ENCODE measurements at regions not wholly inside any gene's neighbourhood (a gene's known extent, or its start where the extent isn't known, plus 50 kb on each side); places are given as distances from the start of the nearest gene placed in this dataset.

GRCh38 chr18:1294229-1294628, 389.6 kb downstream of the ADCYAP1 start:
- Histone ChIP-seq H3K4me1 (peaks cover 6% of the 10 kb centered on the region; the same call in 1 of the 2 replicates), H3K36me3 (ENCODE audit: control insufficient read depth, insufficient read depth, low read length) (no peaks in the 10 kb centered on the region), H3K27me3 (replicated peaks; ENCODE audit: control insufficient read depth, insufficient read depth, low read length) (no peaks in the 10 kb centered on the region), H3K9me3 (no peaks in the 10 kb centered on the region), H3K4me3 (ENCODE audit: low read depth, low read length) (no peak overlapping the region)
- Mint-ChIP-seq H3K36me3 (ENCODE audit: insufficient read depth, unreplicated experiment) (no peaks in the 10 kb centered on the region), H3K27me3 (ENCODE audit: insufficient read depth, unreplicated experiment) (no peaks in the 10 kb centered on the region), H3K9me3 (ENCODE audit: unreplicated experiment) (no peaks in the 10 kb centered on the region), H3K4me3 (ENCODE audit: unreplicated experiment) (no peak overlapping the region), H3K4me1 (ENCODE audit: low read depth, unreplicated experiment) (no peaks in the 10 kb centered on the region), H3K27ac (ENCODE audit: unreplicated experiment) (no peak overlapping the region)
- intact Hi-C loops (cut with micrococcal nuclease; ENCODE audit: unreplicated experiment) = no loop called here
- no peak for TF ChIP-seq CTCF (IDR thresholded peaks at IDR 0.05; ENCODE audit: insufficient read depth in 1 of 2, low read depth in 1 of 2, low read length in 1 of 2, severe bottlenecking in 1 of 2, unreplicated experiment in 1 of 2)
- BruUV-seq (replicated peaks) = no TSS peak
- ChIA-PET CTCF (no interaction called here), POLR2A (no interaction called here)
- DNase-seq = peak in 1 of 2 experiments; percentile 13

- no peak overlapping the region for H3K4me3 Mint-ChIP-seq (ENCODE audit: unreplicated experiment)
- Histone ChIP-seq H3K36me3 (ENCODE audit: control insufficient read depth, insufficient read depth, low read length) (no peaks in the 10 kb centered on the region), H3K4me1 (peaks cover 6% of the 10 kb centered on the region; the same call in 1 of the 2 replicates), H3K27me3 (replicated peaks; ENCODE audit: control insufficient read depth, insufficient read depth, low read length) (no peaks in the 10 kb centered on the region), H3K4me3 (ENCODE audit: low read depth, low read length) (no peak overlapping the region), H3K9me3 (no peaks in the 10 kb centered on the region)
- no peaks in the 10 kb centered on the region for H3K9me3 Mint-ChIP-seq (ENCODE audit: unreplicated experiment)
- no TSS peak for BruUV-seq (replicated peaks)
- no peaks in the 10 kb centered on the region for H3K36me3 Mint-ChIP-seq (ENCODE audit: insufficient read depth, unreplicated experiment)
- TF ChIP-seq CTCF (IDR thresholded peaks at IDR 0.05; ENCODE audit: insufficient read depth in 1 of 2, low read depth in 1 of 2, low read length in 1 of 2, severe bottlenecking in 1 of 2, unreplicated experiment in 1 of 2) = no peak
- no peak overlapping the region for H3K27ac Mint-ChIP-seq (ENCODE audit: unreplicated experiment)
- POLR2A ChIA-PET = no interaction called here
- no peaks in the 10 kb centered on the region for H3K27me3 Mint-ChIP-seq (ENCODE audit: insufficient read depth, unreplicated experiment)
- H3K4me1 Mint-ChIP-seq (ENCODE audit: low read depth, unreplicated experiment) = no peaks in the 10 kb centered on the region
- CTCF ChIA-PET = no interaction called here
- no peak for DNase-seq
- intact Hi-C loops (cut with micrococcal nuclease; ENCODE audit: unreplicated experiment) = no loop called here
Measured at GRCh38 chr18:1296237-1296636, 391.6 kb downstream of the ADCYAP1 start.

GRCh38 chr18:1302861-1303260, 398.2 kb downstream of the ADCYAP1 start:
- Histone ChIP-seq H3K4me1 (no peaks in the 10 kb centered on the region), H3K36me3 (ENCODE audit: control insufficient read depth, insufficient read depth, low read length) (no peaks in the 10 kb centered on the region), H3K27me3 (replicated peaks; ENCODE audit: control insufficient read depth, insufficient read depth, low read length) (no peaks in the 10 kb centered on the region; the same call in none of the 2 replicates), H3K9me3 (no peaks in the 10 kb centered on the region), H3K4me3 (ENCODE audit: low read depth, low read length) (no peak overlapping the region)
- no peaks in the 10 kb centered on the region for H3K36me3 Mint-ChIP-seq (ENCODE audit: insufficient read depth, unreplicated experiment)
- no peak for DNase-seq
- H3K4me1 Mint-ChIP-seq (ENCODE audit: low read depth, unreplicated experiment) = no peaks in the 10 kb centered on the region
- H3K4me3 Mint-ChIP-seq (ENCODE audit: unreplicated experiment) = no peak overlapping the region
- no peak overlapping the region for H3K27ac Mint-ChIP-seq (ENCODE audit: unreplicated experiment)
- no peaks in the 10 kb centered on the region for H3K9me3 Mint-ChIP-seq (ENCODE audit: unreplicated experiment)
- intact Hi-C loops (cut with micrococcal nuclease; ENCODE audit: unreplicated experiment) = no loop called here
- ChIA-PET POLR2A (no interaction called here), CTCF (no interaction called here)
- no peaks in the 10 kb centered on the region for H3K27me3 Mint-ChIP-seq (ENCODE audit: insufficient read depth, unreplicated experiment)
- TF ChIP-seq CTCF (IDR thresholded peaks at IDR 0.05; ENCODE audit: insufficient read depth in 1 of 2, low read depth in 1 of 2, low read length in 1 of 2, severe bottlenecking in 1 of 2, unreplicated experiment in 1 of 2) = no peak
- BruUV-seq (replicated peaks) = no TSS peak

Measured in Caco-2 (cell line).